ENCODE measurements at regions not wholly inside any gene's neighbourhood (a gene's known extent, or its start where the extent isn't known, plus 50 kb on each side); places are given as distances from the start of the nearest gene placed in this dataset.

DNA sequence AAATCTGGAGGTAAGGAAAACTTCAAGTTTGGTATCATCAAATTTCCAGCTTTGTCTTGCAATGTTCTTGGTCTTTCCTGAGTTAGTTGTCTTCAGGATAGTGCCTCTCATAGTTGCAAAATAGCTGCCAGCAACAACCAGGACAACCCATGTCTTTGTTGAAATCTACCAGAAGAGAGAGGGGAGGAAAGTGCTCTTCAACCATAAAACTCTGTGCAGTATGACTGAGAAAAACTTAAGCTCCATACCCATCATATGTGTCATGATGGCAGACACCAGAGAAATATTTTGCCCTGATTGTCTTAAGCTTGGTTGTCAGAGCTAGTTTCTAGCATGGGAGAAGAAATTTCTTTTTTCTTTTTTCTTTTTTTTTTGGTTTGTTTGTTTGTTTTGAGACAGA, 103.3 kb downstream of the SPRY2 start:
- no peak for DNase-seq (ENCODE audit: low read depth in 3 of 3, low spot score in 1 of 3)

DNA sequence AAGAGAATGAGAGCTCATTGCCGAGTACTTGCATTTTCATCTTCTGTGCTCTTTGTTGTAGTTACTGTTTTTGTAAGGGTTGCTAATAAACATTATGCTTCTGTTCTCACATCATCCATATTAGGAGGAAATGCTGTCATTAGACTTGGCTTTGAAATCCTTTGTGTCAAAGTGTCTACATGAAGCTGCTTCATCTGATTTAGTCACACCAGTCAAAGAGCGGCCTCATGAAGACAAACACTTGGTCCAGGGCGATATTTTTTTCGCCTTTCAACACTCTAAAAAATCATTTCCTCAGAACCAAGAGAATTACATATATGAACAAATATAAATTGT, 105.0 kb downstream of the SPRY2 start:
- no peak for DNase-seq (ENCODE audit: low read depth in 3 of 3, low spot score in 1 of 3)

DNA sequence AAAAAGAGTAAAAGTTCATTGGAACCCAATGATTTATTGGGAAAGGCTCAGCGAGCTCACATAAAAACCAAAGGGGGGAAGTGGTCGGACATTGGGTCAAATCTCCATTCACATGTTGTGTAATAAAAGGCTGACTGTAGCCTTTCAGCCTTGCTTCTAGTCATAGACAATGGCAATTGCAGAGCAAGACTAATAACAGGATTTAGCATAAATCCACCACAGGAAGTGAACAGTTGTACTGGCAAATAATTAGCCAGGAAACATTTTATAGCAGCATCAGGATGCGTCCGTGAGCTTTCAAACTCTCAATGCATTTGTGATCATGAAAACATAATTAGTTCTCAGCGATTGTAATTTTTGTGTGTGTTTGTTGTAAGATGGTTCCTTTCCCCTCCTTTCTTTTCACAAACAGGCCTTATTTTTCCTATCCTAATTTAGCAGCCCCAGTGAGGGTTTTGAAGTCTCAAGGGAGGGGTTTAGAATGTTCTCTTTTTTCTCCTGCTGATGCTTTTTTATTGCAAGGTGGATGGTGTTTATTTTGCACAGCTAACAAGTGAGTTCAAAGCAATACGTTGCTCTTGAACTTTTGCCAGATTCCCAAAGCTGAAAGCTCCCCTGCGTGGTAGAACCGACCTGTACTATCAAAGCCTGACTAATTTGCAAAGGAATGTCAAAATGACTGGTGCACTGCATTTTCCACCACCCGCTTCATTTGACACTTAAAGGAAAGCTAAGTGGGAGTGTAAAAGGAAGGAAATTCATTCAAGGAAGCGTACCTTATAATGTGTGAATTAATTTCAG, 105.6 kb downstream of the SPRY2 start:
- DNase-seq (ENCODE audit: low read depth in 3 of 3, low spot score in 1 of 3): no peak

DNA sequence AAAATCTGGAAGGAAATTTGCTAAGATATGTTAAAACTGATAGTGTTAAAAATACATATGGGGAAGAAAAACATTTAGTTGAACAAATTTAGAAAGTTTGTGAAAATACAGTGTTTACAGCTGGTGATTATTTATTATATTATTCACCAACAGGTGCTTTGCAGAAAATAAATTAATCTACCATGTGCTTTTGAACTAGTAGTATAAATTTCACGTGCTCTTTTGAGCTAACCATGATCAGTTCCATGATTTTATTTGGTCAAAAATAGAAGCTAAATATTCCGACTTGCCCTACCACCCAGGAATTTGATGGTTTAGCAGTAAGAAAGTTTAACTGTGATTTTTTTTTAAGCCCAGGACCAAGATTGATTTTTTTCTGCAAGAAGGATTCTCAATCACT, 113.3 kb downstream of the SPRY2 start:
- DNase-seq (ENCODE audit: low read depth in 3 of 3, low spot score in 1 of 3): no peak

DNA sequence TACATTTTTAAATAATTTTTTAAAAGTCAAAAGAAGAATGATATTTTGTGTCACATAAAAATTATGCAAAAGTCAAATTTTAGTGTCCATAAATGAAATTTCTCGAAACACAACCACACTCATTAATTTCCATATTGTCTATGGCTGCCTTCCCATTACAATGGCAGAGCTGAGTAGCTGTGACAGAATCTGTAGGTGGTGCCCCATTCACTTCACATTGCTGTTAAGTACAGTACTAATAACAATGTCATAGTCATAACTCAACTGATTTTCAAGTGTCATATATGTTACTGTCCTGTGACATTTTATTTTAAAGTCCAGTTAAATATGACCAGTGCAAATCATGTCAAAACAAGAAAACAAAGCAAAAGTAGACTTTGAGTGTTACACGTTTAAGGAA, 114.3 kb downstream of the SPRY2 start:
- DNase-seq (ENCODE audit: low read depth in 3 of 3, low spot score in 1 of 3): no peak

DNA sequence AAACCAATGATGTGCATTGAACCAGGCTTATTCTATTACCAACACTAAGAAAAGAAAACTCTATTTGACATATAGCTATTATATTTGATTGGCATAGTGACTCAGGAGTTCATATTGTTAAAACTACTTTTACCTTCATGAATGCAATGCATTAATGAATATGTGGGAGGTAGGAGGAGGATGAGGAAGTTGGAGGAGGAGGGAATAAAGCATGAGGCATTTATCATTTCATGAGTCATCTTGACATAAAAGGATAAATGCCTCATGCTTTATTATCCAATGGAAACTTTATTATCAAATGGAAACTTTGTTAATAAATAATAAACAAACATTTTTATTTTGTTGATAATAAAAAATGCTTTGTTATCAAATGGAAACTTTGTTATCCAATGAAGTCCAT, 116.5 kb downstream of the SPRY2 start:
- no peak for DNase-seq (ENCODE audit: low read depth in 3 of 3, low spot score in 1 of 3)

DNA sequence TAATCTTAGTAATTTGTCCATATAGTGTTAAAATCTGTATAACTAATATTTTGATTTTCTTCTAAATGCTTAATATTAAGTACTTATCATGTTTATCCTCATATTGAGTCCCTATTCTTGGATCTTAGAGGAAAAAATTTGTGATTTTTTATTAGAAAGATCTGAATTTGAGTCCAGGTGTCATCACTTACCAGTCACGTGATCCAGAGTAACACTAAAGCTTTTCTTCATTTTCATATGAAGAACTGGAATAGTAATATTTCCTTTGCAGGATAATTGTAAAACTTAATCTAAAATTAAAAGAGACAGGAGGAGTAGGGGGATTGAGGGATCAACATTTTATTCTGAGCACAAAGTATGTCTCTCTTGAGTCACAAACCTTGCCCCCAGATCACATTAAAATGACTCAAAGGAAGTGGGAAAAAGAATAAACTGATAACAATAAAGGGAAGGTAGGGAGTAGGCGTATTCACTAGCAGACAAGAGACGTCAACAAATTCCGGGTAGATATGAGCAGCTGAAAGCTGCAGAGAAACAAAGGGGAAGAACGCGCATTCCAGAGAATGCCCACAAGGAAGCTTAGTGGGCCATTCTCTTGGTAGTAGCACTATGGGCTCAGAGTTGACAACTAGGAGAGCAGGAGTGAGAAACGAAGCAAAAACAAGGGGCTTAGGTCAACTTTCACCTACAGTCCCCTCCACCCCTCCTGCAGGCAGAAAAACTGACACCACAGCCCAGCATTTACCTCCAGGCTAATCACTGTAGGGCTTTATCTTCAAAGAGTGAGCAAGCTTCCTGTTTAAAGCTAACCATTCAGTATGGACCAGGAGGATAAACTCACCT, 123.1 kb downstream of the SPRY2 start:
- DNase-seq (ENCODE audit: low read depth in 3 of 3, low spot score in 1 of 3): no peak

DNA sequence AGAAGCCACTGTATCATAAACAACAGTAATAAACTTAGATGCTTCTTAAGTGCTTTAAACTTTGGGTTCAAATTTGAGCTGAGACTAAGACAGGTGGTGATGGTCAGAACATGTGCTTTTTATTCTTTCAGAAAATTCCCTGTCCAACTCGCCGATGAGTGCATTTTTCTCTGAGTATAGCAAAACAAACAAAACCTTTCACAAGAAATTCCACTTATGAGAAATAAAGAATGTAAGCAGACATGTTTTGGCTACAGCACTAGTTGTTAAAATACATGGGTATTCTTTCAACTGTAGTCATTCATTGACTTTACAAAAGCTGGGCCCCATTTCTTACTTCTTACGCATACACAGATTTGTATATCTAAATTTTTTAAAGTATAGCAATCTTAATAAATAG, 125.6 kb downstream of the SPRY2 start:
- no peak for DNase-seq (ENCODE audit: low read depth in 3 of 3, low spot score in 1 of 3)

DNA sequence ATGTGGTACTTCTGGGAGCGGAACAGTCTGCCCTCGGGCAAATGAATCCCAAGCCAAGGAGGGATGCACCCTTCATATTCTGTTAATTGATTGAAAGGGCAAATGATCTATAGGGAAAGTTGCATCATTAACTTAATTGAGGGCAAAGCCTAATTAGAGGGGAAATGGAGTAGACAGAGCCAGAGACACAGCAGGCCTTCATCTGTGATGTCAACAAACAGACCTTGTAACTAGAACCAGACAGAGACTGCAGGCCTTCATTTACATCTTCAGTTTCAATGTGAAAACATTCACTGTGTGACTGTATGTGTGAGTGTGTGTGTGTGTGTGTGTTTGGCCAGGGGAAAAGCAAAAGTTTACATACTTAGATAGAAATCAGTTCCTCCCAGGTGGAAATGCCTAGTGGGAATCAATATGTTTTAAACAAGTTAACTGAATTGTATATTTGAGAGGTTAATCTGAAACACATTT, 126.4 kb downstream of the SPRY2 start:
- no peak for DNase-seq (ENCODE audit: low read depth in 3 of 3, low spot score in 1 of 3)

DNA sequence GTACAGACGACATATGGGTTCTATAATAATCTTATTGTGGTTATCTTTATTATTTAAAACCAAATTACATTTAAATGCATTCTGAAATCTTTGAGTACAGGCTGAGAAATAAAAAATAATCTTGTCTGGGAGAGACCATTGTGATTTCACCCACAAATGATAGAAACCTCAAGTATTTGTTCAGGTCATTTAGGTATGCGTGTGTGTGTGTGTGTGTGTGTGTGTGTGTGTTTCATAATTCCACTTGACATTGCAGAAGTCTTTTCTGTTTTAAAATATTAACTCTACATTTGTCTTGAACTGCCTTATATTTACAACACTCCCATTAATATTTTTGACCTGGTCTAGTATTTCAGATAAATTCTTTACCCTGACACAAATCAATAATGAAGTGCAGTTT, 126.9 kb downstream of the SPRY2 start:
- DNase-seq (ENCODE audit: low read depth in 3 of 3, low spot score in 1 of 3): no peak

DNA sequence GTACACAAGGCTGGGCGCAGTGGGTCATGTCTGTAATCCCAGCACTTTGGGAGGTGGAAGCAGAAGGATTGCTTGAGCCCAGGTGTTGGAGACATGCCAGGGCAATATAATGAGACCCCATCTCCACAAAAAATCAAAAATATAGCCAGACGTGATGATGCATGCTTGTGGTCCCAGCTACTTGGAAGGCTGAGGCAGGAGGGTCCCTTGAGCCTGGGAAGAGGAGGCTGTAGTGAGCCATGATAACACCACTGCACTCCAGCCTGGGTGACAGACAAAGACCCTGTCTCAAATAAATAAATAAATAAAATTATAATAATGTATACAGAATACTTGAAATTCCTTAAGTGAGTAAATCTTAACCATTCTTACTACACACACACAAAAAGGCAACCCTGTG, 127.7 kb downstream of the SPRY2 start:
- DNase-seq (ENCODE audit: low read depth in 3 of 3, low spot score in 1 of 3): no peak

DNA sequence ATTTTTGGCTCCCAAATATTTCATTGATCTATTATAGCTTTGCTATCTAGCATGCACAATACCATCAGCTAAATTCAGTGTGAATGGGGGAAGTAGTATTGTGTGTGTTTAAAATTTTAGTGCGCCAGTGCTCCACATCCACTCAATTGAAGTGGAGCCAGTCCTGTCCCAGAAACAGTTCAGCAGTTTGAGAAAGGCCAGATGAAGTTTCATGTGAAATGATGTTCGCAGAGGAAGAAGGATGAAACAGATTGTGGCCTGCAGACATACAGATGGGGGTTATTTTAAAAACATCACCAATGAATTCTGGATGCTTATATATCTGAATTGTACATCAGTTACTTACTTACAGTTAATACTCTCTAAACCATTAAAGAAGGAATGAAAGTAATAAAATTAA, 129.4 kb downstream of the SPRY2 start:
- no peak for DNase-seq (ENCODE audit: low read depth in 3 of 3, low spot score in 1 of 3)

DNA sequence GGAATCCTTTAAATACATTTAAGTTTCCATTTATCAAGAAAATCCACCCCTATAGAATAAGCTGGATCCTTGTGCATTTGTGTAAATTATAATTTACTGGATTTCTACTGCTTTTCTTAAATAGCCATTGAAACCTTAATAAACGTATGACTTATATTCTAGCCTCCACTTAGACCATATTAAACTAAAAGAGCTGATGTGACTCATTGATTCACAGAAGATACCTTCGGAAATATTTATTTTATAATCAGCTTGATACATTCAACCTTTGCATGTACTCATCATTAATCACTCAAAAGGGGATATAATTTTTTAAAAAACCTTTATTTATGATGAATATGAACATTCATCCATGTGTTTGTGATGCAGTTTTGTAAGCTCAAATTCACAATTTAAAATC, 136.3 kb downstream of the SPRY2 start:
- DNase-seq (ENCODE audit: low read depth in 3 of 3, low spot score in 1 of 3): no peak

DNA sequence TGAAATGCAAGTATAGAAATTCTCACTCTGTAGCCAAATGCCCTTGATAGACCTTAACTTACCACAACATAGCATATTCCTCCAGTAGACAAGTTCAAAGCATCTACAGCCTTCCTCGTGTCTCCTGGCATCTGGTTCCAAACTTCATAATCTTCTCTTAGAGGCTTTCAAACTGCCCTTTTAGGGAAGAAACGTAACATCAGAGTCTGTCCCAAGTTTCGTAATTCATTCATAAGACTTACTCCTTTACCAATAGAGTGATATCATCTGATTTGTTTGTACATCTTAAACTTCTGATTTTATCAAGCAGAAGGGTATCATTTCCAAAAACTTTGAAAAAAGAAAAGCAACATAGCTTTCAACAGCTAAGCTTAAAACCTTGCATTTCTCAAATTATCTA, 137.4 kb downstream of the SPRY2 start:
- DNase-seq (ENCODE audit: low read depth in 3 of 3, low spot score in 1 of 3): no peak

DNA sequence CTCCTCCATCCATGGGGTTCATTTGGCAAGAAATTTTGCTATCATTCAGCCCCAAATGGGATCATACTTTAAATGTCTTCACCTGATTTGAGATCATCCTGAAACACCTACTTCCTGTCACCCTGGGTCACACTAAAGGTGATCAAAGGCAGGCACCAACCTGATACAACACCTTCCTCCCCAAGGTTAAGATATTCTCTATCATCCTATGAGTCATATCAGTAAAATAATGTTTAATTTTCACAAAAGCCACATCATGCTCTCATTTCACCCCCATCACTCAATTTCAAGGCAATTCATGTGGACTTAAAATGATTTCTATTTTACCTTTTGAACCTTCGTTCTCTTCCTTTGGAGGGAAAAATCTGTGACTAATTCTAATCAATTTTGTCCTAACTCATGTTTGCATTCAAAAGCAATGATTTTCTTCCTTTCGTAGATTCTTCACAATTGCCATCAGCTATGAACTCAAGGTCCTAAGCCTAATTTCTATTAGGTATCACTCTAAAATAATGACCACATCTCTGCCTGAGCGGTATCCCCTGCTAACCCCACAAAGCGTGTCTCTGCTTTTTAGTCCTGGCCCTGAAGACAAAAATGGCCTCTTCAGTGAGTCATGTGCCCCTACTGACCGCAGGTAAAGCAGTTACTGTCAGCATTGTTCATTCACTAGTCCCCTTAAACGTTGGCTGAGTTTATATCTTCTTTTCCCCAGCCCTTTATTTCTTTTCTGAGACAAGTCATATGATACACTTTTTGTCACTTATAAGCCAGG, 139.0 kb downstream of the SPRY2 start:
- DNase-seq (ENCODE audit: low read depth in 3 of 3, low spot score in 1 of 3): no peak

DNA sequence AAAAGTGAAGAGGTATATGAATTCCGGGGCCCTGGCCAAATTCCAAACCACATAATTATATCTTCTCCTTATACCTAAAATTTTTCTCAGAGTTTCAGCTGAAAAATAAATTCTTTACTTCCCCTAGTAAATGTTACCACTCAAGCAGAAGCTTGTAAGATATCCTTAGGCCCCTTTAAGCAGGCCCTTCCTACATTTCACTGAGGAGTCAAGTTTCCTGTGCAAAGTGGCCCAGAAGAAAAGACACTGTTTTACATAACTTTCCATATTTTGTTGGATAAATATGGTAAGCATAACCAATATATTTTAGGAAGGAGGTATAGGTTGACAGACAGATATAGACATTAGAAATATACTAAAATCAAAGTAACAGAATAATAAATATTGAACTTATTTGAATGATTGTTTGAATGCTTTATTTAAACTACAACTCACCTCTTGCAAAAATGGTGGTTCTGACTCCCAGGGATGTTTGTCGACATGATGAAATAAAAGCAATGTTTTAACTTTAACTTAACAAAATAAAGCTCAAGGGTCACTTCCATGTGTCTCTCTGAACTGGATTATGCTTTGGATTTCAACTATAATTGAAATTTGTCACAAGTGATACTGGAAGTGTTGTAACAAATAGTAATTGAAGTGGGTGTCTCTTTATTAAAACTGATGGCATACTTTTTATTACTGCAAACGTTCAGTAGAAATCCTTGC, 141.2 kb downstream of the SPRY2 start:
- no peak for DNase-seq (ENCODE audit: low read depth in 3 of 3, low spot score in 1 of 3)

DNA sequence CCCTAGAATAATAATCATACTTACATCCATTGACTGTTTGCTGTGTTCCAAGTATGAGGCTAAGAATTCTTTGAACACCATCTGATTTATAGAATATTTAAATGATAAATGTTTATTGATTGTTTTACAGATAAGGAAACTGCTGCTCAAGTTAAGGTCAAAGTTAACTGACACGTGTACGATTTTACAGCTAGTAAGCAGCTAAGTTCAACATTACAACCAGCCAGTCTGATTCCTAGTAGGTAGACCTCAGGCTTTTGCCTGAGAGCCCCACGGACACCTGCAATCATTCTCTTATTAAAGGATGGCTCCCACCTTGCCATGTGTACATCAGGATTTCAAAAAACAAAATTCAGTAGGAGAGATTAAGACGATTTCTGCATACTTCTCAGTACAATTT, 141.9 kb downstream of the SPRY2 start:
- DNase-seq (ENCODE audit: low read depth in 3 of 3, low spot score in 1 of 3): no peak

DNA sequence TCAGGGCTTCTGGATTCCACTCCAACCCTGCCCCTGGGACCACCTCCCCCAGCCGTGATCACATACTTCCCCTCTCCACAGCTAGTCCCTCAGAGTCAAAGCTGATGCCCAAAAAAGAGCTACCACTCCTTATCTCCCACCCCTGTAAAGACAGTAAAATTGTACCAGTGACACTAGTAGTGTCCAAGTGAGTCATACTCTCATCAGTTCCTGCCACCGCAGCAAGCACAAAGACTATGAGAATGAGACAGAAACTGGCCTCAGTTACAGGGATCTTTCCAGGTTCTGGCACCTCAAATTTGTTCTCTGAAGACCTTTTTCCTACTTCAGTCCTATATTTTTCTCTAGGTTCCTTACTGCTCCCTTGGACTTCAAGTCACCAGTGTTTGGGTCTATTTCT, 144.2 kb downstream of the SPRY2 start:
- no peak for DNase-seq (ENCODE audit: low read depth in 3 of 3, low spot score in 1 of 3)

DNA sequence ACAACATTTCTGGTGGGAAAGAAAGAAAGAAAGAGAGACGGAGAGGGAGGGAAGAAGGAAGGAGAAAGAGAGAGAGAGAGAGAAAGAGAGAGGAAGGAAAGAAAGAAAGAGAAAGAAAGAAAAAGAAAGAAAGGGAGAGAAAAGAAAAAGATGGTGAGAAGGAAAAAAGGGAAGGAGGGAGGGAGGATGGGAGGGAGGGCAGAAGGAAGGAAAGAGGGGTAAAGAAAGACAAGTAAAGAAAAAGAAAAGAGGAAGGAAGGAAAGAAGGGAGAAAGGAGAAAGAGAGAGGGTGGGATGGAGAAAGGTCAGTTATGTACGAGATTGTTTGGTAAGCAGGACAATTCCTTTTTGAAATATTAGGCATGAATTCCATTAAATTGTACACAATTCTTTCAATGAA, 145.3 kb downstream of the SPRY2 start:
- DNase-seq (ENCODE audit: low read depth in 3 of 3, low spot score in 1 of 3): no peak

DNA sequence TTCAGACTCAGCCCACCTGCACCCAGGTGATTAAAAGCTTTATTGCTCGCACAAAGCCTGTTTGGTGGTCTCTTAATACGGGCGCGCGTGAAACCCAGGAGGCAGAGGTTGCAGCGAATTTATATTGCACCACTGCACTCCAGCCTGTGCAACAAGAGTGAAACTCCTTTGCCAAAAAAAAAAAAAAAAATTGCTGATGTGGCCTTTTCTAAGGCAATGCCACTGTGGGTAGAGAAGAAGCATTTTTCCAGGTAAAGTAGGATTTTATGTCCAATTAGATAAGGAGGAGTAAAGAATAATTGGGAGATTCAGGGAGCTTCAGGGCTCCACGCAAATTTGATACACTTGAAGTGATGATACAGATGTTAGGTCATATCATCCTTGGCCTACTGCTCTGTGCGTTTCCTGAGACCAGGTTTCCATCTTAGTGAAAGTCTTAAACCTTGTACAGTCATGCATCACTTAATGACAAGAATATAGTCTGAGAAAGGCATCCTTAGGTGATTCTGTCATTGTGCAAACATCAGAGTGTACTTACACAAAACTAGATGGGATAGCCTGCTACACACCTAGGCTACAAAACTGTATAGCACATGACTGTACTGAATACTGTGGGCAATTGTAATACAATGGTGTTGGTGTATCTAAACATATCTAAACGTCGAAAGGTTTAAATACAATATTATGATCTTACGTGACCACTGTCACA, 150.9 kb downstream of the SPRY2 start:
- no peak for DNase-seq (ENCODE audit: low read depth in 3 of 3, low spot score in 1 of 3)

Measured in stimulated activated CD4-positive, alpha-beta T cell treated with anti-CD3 and anti-CD28 coated beads, TNF-alpha, amount 100 ng/mL, for 1 hour (primary cell).